Hematopoietic multipotent progenitor cell treated with erythropoietin and hydrocortisone succinate and interleukin-3 and kit ligand, for 4 days (in vitro differentiated cells): ENCODE measurements at regions not wholly inside any gene's neighbourhood (a gene's known extent, or its start where the extent isn't known, plus 50 kb on each side); places are given as distances from the start of the nearest gene placed in this dataset.
"Not testable (repeated sequence)": the region's sequence is repeated elsewhere in the genome, so short reads cannot be mapped to it uniquely, and the experiment has no call there.

Experiments
- DNase-seq: peaks from one replicate; pipeline ENCODE4 v3.0.0-alpha.2; 2015

- not testable (repeated sequence) for DNase-seq
Measured at GRCh38 chr16:5156486-5156885, 58.9 kb upstream of the EEF2KMT start.

GRCh38 chr16:5154006-5154405 is 56.4 kb upstream of the EEF2KMT start:
- not testable (repeated sequence) for DNase-seq

GRCh38 chr16:5151409-5151808 is 53.8 kb upstream of the EEF2KMT start:
- DNase-seq, result not testable (repeated sequence)
